C4-2B (cell line): ENCODE measurements at regions not wholly inside any gene's neighbourhood (a gene's known extent, or its start where the extent isn't known, plus 50 kb on each side); places are given as distances from the start of the nearest gene placed in this dataset.
"Not testable (repeated sequence)": the region's sequence is repeated elsewhere in the genome, so short reads cannot be mapped to it uniquely, and the experiment has no call there.

Source experiments
- H3K27ac ChIP-seq: fragments of 450-650 bp; 2 replicates; pipeline ENCODE4 v1.5.1; 2017
- CTCF ChIP-seq: fragments of 450-650 bp; conservative IDR thresholded peaks from 2 replicates; pipeline ENCODE4 v1.5.1; 2017; ENCODE audit warnings: mild to moderate bottlenecking
- ZFX ChIP-seq: fragments of 450-650 bp; IDR thresholded peaks from 2 replicates; pipeline ENCODE4 v1.6.1; 2017

GRCh38 chr5:56303511-56303910 lies 70.4 kb upstream of the ANKRD55 start:
- TF ChIP-seq CTCF: no peak
- no peak for TF ChIP-seq ZFX
- H3K27ac ChIP-seq: no peak overlapping the region

GRCh38 chr5:56302027-56302426 lies 68.9 kb upstream of the ANKRD55 start:
- no peak overlapping the region for H3K27ac ChIP-seq
- TF ChIP-seq CTCF: no peak
- TF ChIP-seq ZFX: no peak

GRCh38 chr5:56301069-56301468 lies 67.9 kb upstream of the ANKRD55 start:
- TF ChIP-seq CTCF (no peak), ZFX (no peak)
- H3K27ac ChIP-seq: no peak overlapping the region

GRCh38 chr5:56299212-56299611 lies 66.1 kb upstream of the ANKRD55 start:
- TF ChIP-seq ZFX (no peak), CTCF (no peak)
- H3K27ac ChIP-seq: no peak overlapping the region

GRCh38 chr5:56298336-56299090 lies 65.4 kb upstream of the ANKRD55 start:
- TF ChIP-seq CTCF: no peak
- no peak for TF ChIP-seq ZFX
- H3K27ac ChIP-seq: no peak overlapping the region

GRCh38 chr5:56297851-56298250 lies 64.7 kb upstream of the ANKRD55 start:
- TF ChIP-seq ZFX: no peak
- no peak for TF ChIP-seq CTCF
- no peak overlapping the region for H3K27ac ChIP-seq

- not testable (repeated sequence) for H3K27ac ChIP-seq
Observed at GRCh38 chr5:56295311-56295710, 62.2 kb upstream of the ANKRD55 start.

- TF ChIP-seq CTCF: no peak
- no peak overlapping the region for H3K27ac ChIP-seq
Observed at GRCh38 chr5:56294354-56294753, 61.2 kb upstream of the ANKRD55 start.

- not testable (repeated sequence) for H3K27ac ChIP-seq
Observed at GRCh38 chr5:56292874-56293273, 59.7 kb upstream of the ANKRD55 start.
